ENCODE measurements at regions not wholly inside any gene's neighbourhood (a gene's known extent, or its start where the extent isn't known, plus 50 kb on each side); places are given as distances from the start of the nearest gene placed in this dataset.

DNA sequence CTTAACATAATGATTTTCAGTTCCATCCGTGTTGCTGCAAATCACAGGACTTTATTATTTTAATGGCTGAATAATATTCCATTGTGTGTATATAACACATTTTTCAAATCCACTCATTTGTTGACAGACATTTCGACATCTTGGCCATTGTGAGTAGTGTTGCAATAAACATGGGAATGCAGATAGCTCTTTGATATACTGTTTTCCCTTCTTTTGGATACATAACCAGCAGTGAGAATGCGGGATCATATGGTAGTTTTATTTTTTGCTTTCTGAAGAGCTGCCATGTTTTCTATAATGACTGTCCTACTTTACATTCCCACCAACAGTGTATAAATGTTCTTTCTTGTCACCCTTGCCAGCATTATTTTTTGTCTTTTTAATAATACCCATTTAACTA lies 420.3 kb upstream of the CHAC2 start:
- TF ChIP-seq, protein P1, sequence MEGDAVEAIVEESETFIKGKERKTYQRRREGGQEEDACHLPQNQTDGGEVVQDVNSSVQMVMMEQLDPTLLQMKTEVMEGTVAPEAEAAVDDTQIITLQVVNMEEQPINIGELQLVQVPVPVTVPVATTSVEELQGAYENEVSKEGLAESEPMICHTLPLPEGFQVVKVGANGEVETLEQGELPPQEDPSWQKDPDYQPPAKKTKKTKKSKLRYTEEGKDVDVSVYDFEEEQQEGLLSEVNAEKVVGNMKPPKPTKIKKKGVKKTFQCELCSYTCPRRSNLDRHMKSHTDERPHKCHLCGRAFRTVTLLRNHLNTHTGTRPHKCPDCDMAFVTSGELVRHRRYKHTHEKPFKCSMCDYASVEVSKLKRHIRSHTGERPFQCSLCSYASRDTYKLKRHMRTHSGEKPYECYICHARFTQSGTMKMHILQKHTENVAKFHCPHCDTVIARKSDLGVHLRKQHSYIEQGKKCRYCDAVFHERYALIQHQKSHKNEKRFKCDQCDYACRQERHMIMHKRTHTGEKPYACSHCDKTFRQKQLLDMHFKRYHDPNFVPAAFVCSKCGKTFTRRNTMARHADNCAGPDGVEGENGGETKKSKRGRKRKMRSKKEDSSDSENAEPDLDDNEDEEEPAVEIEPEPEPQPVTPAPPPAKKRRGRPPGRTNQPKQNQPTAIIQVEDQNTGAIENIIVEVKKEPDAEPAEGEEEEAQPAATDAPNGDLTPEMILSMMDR (IDR thresholded peaks at IDR 0.05) = no peak
- TF ChIP-seq POLR2A (IDR thresholded peaks at IDR 0.05) = no peak

Measured in Peyer's patch (tissue), 4 donors.